Stimulated activated naive CD8-positive, alpha-beta T cell treated with anti-CD3 and anti-CD28 coated beads, Interleukin-15, amount 100 ng/mL, for 72 hours (primary cell): ENCODE measurements at regions not wholly inside any gene's neighbourhood (a gene's known extent, or its start where the extent isn't known, plus 50 kb on each side); places are given as distances from the start of the nearest gene placed in this dataset.
"Not testable (repeated sequence)": the region's sequence is repeated elsewhere in the genome, so short reads cannot be mapped to it uniquely, and the experiment has no call there.

Source experiments
- ATAC-seq: fragments of 150-1000 bp; cut with Tn5 transposase; 2 replicates; pipeline ENCODE4 v1.10.0; 2021; ENCODE audit warnings: mild to moderate bottlenecking, moderate library complexity
- DNase-seq, 2 donors: peaks; one replicate each; pipeline ENCODE4 v3.0.0; 2021 to 2022
- H3K27ac Mint-ChIP-seq, 2 donors: one replicate each; pipeline ENCODE4 v1.8.0; 2022; ENCODE audit warnings: mild to moderate bottlenecking in 2 of 2, mixed read lengths in 2 of 2, moderate library complexity in 2 of 2
- H3K27me3 Mint-ChIP-seq: one replicate; pipeline ENCODE4 v1.8.0; 2022; ENCODE audit warnings: mixed read lengths
- H3K4me1 Mint-ChIP-seq: one replicate; pipeline ENCODE4 v1.8.0; 2022; ENCODE audit warnings: mild to moderate bottlenecking, mixed read lengths
- H3K4me3 Mint-ChIP-seq, 2 donors: one replicate each; pipeline ENCODE4 v1.8.0; 2022; ENCODE audit warnings: mild to moderate bottlenecking in 2 of 2, mixed read lengths in 2 of 2, moderate library complexity in 1 of 2
- H3K9me3 Mint-ChIP-seq, 2 donors: one replicate each; pipeline ENCODE4 v1.8.0; 2022; ENCODE audit warnings: mixed read lengths in 2 of 2

- Mint-ChIP-seq H3K4me3 (no peak overlapping the region), H3K4me1 (no peaks in the 10 kb centered on the region), H3K9me3 (peaks cover 0 to 7% of the 10 kb centered on the region in 2 donors), H3K27ac (no peak overlapping the region), H3K27me3 (peaks cover 11% of the 10 kb centered on the region)
- ATAC-seq (no peak), DNase-seq (no peak)
Observed at GRCh38 chr5:41995193-41995592, 70.1 kb downstream of the FBXO4 start.

- peaks cover 4 to 7% of the 10 kb centered on the region in 2 donors for H3K9me3 Mint-ChIP-seq
Observed at GRCh38 chr5:42001673-42002072, 76.6 kb downstream of the FBXO4 start.

DNA sequence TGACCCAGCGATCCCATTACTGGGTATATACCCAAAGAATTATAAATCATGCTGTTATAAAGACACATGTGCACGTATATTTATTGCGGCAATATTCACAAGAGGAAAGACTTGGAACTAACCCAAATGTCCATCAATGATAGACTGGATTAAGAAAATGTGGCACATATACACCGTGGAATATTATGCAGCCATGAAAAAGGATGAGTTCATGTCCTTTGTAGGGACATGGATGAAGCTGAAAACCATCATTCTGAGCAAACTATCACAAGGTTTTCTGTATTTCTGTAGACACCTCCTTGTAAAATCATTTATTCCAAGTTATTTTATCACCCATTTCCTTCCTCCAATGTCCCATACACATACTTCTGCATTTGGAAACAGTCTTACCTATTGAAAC is 78.8 kb downstream of the FBXO4 start:
- not testable (repeated sequence) for H3K4me1 Mint-ChIP-seq, H3K4me3 Mint-ChIP-seq, H3K9me3 Mint-ChIP-seq, H3K27ac Mint-ChIP-seq, H3K27me3 Mint-ChIP-seq, ATAC-seq, DNase-seq

More at GRCh38 chr5:42001673-42002072, 76.6 kb downstream of the FBXO4 start:
- no peak overlapping the region for H3K4me3 Mint-ChIP-seq
- H3K4me1 Mint-ChIP-seq, result no peaks in the 10 kb centered on the region
- no peak overlapping the region for H3K27ac Mint-ChIP-seq
- peaks cover 7% of the 10 kb centered on the region for H3K27me3 Mint-ChIP-seq
- DNase-seq, result no peak
- no peak for ATAC-seq

DNA sequence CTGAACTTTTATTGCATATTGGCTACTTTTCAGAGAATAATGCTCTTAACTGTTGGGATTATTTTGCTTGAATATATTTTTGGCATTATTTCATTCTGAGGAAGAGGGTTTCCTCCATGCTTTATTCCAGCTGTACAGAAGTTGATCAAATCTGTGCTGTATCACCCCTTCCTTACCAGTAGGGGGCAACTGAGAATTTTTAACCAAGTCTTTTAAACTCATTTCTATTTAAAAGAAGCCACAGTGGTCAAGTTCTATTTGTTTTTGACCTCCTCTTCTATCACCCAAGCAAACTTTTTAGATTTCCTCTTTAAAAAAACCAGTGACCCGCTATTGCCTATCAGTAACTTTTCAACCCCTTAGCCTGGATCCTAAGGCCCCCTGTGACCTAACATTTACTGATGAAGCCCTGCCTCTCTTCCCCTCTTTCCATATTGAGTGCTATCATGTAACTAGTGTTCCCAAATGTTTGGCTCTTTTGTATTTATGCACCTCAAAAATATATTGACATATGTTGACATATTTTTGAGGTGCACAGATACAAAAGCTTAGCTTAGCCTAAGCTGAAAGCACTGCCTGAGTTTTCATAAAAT is 80.6 kb downstream of the FBXO4 start:
- no peak overlapping the region for H3K27ac Mint-ChIP-seq
- H3K4me1 Mint-ChIP-seq, result no peaks in the 10 kb centered on the region
- DNase-seq (no peak), ATAC-seq (no peak)
- H3K9me3 Mint-ChIP-seq, result peaks cover 0 to 4% of the 10 kb centered on the region in 2 donors
- H3K4me3 Mint-ChIP-seq, result no peak overlapping the region
- peaks cover 7% of the 10 kb centered on the region for H3K27me3 Mint-ChIP-seq

GRCh38 chr5:42013561-42013960 is 88.5 kb downstream of the FBXO4 start:
- Mint-ChIP-seq H3K9me3 (no peaks in the 10 kb centered on the region), H3K4me1 (no peaks in the 10 kb centered on the region), H3K27ac (no peak overlapping the region), H3K4me3 (no peak overlapping the region), H3K27me3 (peaks cover 34% of the 10 kb centered on the region)
- no peak for DNase-seq
- no peak for ATAC-seq

DNA sequence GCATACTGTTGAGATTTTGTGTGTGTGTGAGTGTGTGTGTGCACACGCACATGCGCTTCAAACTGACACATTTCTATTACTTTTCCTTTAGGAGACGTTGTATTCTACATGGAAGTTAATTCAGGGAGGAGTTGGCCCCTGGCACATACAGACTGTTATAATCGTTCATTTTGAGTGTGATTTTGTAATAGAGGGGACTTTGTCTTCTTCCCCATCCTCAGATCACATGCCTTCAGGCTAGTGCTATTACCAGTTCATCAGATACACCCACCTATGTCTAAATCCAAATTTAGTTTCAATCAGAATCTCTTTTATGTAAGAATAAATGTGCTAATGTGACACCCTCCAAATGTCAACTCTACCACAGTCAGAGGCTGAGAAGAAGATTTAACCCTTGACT is 90.2 kb downstream of the FBXO4 start:
- Mint-ChIP-seq H3K9me3 (no peaks in the 10 kb centered on the region), H3K4me3 (no peak overlapping the region), H3K27ac (no peak overlapping the region), H3K4me1 (no peaks in the 10 kb centered on the region), H3K27me3 (peaks cover 37% of the 10 kb centered on the region)
- ATAC-seq (no peak), DNase-seq (no peak)

DNA sequence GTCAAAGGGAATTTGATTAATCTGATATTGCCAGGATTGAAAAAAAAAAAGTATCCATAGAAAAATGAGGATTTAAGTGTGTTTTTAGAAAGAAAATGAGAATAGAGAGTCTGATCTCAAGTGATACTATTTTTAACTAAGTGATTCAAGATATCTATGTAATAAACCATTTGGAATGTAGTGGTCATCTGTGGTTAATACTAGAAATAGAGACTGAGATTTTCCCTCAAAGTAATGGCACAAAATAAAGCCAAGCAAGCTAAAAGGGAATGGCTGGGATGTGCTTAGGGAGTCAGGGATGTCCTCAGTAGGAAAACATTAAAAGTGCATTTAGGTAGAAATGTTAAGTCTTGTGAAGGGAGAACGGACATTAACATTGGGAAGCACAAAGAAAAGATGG is 90.6 kb downstream of the FBXO4 start:
- Mint-ChIP-seq H3K27ac (no peak overlapping the region), H3K4me1 (no peaks in the 10 kb centered on the region), H3K27me3 (peaks cover 40% of the 10 kb centered on the region), H3K9me3 (no peaks in the 10 kb centered on the region), H3K4me3 (no peak overlapping the region)
- DNase-seq (no peak), ATAC-seq (no peak)

DNA sequence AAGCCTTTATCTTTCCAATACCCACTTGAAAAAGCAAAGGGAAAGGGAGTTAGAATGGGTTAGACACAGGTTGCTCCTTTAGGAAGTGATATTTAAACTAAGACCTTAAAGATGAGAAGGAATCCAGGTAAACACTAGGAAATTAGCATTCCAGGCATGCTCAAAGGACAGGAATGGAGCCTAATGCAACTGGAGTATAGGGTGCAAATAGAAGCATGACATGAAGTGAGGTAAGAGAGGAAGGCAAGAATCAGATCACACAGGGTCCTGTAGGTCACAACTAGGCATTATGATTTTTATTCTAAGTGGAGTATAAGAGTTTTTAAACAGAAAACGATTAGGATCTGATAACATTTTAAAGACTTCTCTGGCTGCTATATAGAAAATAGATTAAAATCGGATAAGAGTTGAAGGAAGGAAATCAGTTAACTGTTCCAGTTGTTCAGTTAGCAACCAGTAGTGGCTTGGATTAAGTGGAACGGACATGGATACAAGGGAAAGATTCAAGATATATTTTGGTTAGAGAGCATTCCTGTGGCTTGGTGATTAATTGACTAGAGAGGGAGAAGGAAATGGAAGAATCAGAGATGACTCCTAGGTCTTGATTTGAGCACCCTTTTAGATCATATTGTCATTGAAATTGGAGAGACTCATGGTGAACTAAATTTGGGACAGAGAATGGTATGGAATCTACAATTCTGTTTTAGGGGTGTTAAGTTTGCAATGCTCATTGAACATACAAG is 95.9 kb downstream of the FBXO4 start:
- Mint-ChIP-seq H3K4me1 (no peaks in the 10 kb centered on the region), H3K27me3 (peaks cover 31% of the 10 kb centered on the region), H3K9me3 (peaks cover 11% of the 10 kb centered on the region in 2 donors), H3K27ac (no peak overlapping the region), H3K4me3 (no peak overlapping the region)
- DNase-seq (no peak), ATAC-seq (no peak)

DNA sequence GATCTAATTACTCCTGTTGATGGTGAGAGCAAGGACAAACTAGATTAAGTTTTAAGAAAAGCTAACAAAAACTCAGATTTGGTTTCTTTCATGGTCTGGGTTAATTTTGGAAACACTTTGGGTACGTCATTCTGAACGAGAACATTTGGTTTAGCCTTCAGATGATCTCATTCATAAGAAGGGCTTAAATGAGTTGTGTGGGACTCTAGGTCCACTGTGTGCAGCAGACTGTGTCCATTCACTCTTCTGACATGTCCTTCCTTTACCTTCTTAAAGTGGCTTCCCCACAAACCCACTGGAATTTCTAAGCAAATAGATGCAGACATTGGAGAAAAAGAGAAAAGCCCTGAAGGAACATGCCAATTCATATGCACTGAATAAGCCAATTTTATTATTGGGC is 96.8 kb downstream of the FBXO4 start:
- H3K27ac Mint-ChIP-seq, result no peak overlapping the region

DNA sequence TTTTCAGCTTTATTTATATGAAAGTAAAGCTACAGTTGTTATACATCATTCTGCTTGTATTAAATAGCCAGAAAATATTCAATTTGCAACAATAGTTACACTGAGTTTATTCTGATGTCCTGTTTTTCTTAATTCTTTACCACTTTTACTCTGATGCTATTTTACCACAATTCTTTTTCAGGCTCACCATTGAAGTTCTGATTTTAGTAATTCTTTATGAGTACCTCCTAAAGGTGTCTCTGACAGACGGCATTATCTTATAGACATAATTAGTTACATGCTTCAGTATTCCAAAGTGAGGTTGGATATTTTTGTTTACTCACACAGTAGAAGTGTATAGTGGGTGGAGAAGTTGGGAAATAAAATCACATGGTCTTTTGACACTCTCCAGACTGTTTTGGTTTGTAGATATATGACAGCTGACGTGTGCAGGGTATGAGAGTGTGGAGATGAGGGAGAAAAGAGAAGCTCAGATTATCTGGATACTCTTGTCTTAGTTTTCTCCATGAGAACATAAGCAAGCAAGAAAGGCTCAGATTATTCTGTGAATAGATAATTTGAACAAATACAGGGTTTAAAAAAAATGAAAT is 97.4 kb downstream of the FBXO4 start:
- Mint-ChIP-seq H3K27me3 (peaks cover 37% of the 10 kb centered on the region), H3K9me3 (peaks cover 11% of the 10 kb centered on the region in 2 donors), H3K4me1 (no peaks in the 10 kb centered on the region), H3K27ac (no peak overlapping the region), H3K4me3 (no peak overlapping the region)
- ATAC-seq (no peak), DNase-seq (no peak)

More for the DNA sequence above, 96.8 kb downstream of the FBXO4 start:
- ATAC-seq (no peak), DNase-seq (no peak)
- Mint-ChIP-seq H3K4me3 (no peak overlapping the region), H3K27me3 (peaks cover 32% of the 10 kb centered on the region), H3K4me1 (no peaks in the 10 kb centered on the region), H3K9me3 (peaks cover 11% of the 10 kb centered on the region in 2 donors)

GRCh38 chr5:42026446-42026845 is 101.4 kb downstream of the FBXO4 start:
- no peak overlapping the region for H3K27ac Mint-ChIP-seq
- H3K9me3 Mint-ChIP-seq, result peaks cover 11 to 16% of the 10 kb centered on the region in 2 donors
- no peaks in the 10 kb centered on the region for H3K4me1 Mint-ChIP-seq
- ATAC-seq (no peak), DNase-seq (no peak)
- peaks cover 42% of the 10 kb centered on the region for H3K27me3 Mint-ChIP-seq
- no peak overlapping the region for H3K4me3 Mint-ChIP-seq

- Mint-ChIP-seq H3K9me3 (peaks cover 0 to 5% of the 10 kb centered on the region in 2 donors), H3K4me1 (no peaks in the 10 kb centered on the region), H3K27ac (no peak overlapping the region), H3K27me3 (peaks cover 24% of the 10 kb centered on the region), H3K4me3 (no peak overlapping the region)
- DNase-seq, result no peak
- ATAC-seq, result no peak
Observed at GRCh38 chr5:42032137-42032536, 107.1 kb downstream of the FBXO4 start.

DNA sequence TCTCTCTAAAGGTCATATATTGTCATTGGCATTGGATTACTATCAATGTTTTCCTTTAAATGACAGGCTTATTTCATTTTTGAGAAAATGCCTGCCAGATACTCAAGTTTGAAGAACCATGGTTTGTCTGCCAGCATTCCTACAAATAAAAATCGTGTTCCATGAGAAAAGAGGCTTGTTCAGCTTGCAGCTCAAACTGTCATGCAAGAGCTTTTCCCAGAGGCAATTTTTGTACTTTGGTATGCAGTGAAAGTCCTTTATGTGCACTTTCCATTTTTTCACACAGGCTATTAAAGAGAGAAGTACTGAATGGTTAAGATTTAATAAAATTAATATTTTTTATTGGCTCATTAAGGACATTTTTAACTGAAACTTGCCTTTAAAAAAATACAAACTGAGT is 110.4 kb downstream of the FBXO4 start:
- DNase-seq (no peak), ATAC-seq (no peak)
- Mint-ChIP-seq H3K9me3 (no peaks in the 10 kb centered on the region), H3K27ac (no peak overlapping the region), H3K4me1 (no peaks in the 10 kb centered on the region), H3K27me3 (peaks cover 16% of the 10 kb centered on the region), H3K4me3 (no peak overlapping the region)

- Mint-ChIP-seq H3K4me3 (no peak overlapping the region), H3K27ac (no peak overlapping the region), H3K27me3 (peaks cover 16% of the 10 kb centered on the region), H3K9me3 (no peaks in the 10 kb centered on the region), H3K4me1 (no peaks in the 10 kb centered on the region)
- DNase-seq (no peak), ATAC-seq (no peak)
Observed at GRCh38 chr5:42036379-42036778, 111.3 kb downstream of the FBXO4 start.

- Mint-ChIP-seq H3K27ac (no peak overlapping the region), H3K9me3 (no peaks in the 10 kb centered on the region), H3K27me3 (peaks cover 16% of the 10 kb centered on the region), H3K4me3 (no peak overlapping the region), H3K4me1 (no peaks in the 10 kb centered on the region)
- DNase-seq (no peak), ATAC-seq (no peak)
Observed at GRCh38 chr5:42037379-42037932, 112.4 kb downstream of the FBXO4 start.

DNA sequence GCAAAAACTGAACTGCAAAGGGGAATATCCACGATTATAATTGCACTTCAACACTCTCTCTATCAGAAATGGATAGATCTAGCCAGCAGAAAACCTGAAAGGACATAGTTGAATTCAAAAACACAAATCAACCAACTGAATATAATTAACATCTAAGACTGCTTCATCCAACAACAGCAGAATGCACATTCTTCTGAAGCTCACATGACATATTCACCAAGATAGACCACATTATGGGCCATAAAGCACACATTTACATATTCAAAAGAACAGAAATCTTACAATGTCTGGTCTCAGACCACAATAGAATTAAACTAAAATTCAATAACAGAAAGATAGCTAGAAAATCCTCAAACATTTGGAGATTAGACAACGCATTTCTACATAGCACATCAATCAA is 118.3 kb downstream of the FBXO4 start:
- no peak for ATAC-seq
- Mint-ChIP-seq H3K9me3 (peaks cover 0 to 6% of the 10 kb centered on the region in 2 donors), H3K4me1 (no peaks in the 10 kb centered on the region), H3K4me3 (no peak overlapping the region), H3K27ac (no peak overlapping the region), H3K27me3 (peaks cover 24% of the 10 kb centered on the region)
- no peak for DNase-seq
